Spleen (tissue), 11 donors: ENCODE measurements at regions not wholly inside any gene's neighbourhood (a gene's known extent, or its start where the extent isn't known, plus 50 kb on each side); places are given as distances from the start of the nearest gene placed in this dataset.

Experiments used
- DNase-seq: peaks from one replicate; pipeline ENCODE4 v3.0.0-alpha.2; 2020
- H3K27ac ChIP-seq, 8 donors: fragments of 200-600 bp; sonication (generic) in 7 of 8; 1 replicate in 4 of 8; 2 replicates in 4 of 8; pipeline versions ENCODE4 v1.5.0 to v1.8.0; 2016 to 2021; ENCODE audit warnings: inconsistent platforms in 4 of 8, mild to moderate bottlenecking in 4 of 8, moderate library complexity in 1 of 8
- H3K27me3 ChIP-seq, 7 donors: fragments of 200-600 bp; sonication (generic) in 6 of 7; replicated peaks in 1 of 7; 1 replicate in 4 of 7; 2 replicates in 3 of 7; pipeline versions ENCODE4 v1.5.0 to v1.8.0; 2016 to 2021; ENCODE audit warnings: inconsistent platforms in 3 of 7, mild to moderate bottlenecking in 1 of 7
- H3K36me3 ChIP-seq, 6 donors: fragments of 200-600 bp; sonication (generic) in 5 of 6; 1 replicate in 4 of 6; 2 replicates in 2 of 6; pipeline versions ENCODE4 v1.5.0 to v1.8.0; 2016 to 2021; ENCODE audit warnings: inconsistent platforms in 2 of 6
- H3K4me1 ChIP-seq, 6 donors: fragments of 200-600 bp; sonication (generic) in 5 of 6; 1 replicate in 3 of 6; 2 replicates in 3 of 6; pipeline versions ENCODE4 v1.5.0 to v1.8.0; 2016 to 2021; ENCODE audit warnings: inconsistent platforms in 3 of 6
- H3K4me3 ChIP-seq, 8 donors: fragments of 200-600 bp; sonication (generic) in 7 of 8; 1 replicate in 4 of 8; 2 replicates in 4 of 8; pipeline versions ENCODE4 v1.5.0 to v1.8.0; 2016 to 2021; ENCODE audit warnings: inconsistent platforms in 4 of 8, mild to moderate bottlenecking in 4 of 8, moderate library complexity in 2 of 8
- H3K9me3 ChIP-seq, 8 donors: fragments of 200-600 bp; sonication (generic) in 7 of 8; 1 replicate in 4 of 8; 2 replicates in 4 of 8; pipeline versions ENCODE4 v1.5.0 to v1.8.0; 2016 to 2021; ENCODE audit warnings: inconsistent platforms in 4 of 8
- CTCF ChIP-seq, 11 experiments: fragments of 200-600 bp in 7 of 11; fragments of 450-650 bp in 4 of 11; sonication (generic) in 4 of 11; IDR thresholded peaks in 8 of 11; conservative IDR thresholded peaks in 3 of 11; 1 replicate in 7 of 11; 2 replicates in 4 of 11; pipeline versions ENCODE4 v1.4.0 to v1.8.0; 2016 to 2021; ENCODE audit warnings: antibody characterized with exemption in 11 of 11, inconsistent platforms in 4 of 11, mild to moderate bottlenecking in 1 of 11
- POLR2A ChIP-seq, 3 donors: fragments of 450-650 bp; IDR thresholded peaks; one replicate each; pipeline ENCODE4 v1.5.1; 2017; ENCODE audit warnings: antibody characterized with exemption in 3 of 3, mild to moderate bottlenecking in 1 of 3
- POLR2AphosphoS5 ChIP-seq, 3 donors: sonication (generic); formaldehyde crosslinking; IDR thresholded peaks; one replicate each; pipeline ENCODE4 v1.5.1; 2017; ENCODE audit warnings: antibody characterized with exemption in 3 of 3
- WGBS, 5 donors: extraction: QIAGEN DNeasy Blood & Tissue Kit in 3 of 5; methylation state at CpG; one replicate each; pipeline versions ENCODE4 v1.1.5 to v1.1.7; 2013 to 2018; 5-methylcytosine and 5-hydroxymethylcytosine counted together
- intact Hi-C: fragments of 100-400 bp; cut with DNase I; formaldehyde crosslinking; loops from one replicate; pipeline ENCODE4 v1.15.0; 2023; ENCODE audit warnings: low total_unique reads
- donor health status: healthy with polysubstance abuse.
- donor health status: DM: no; HTN: no; CAD: no; lungs with moderate emphysema.
- donor health status: DM: no; HTN: no; CAD: no.
- donor health status: Bipolar disorder and iron deficiency.
- donor health status: healthy.
- donor health status: DM: no; HTN: no; CAD: no.
- donor health status: DM: yes; HTN: yes; CAD: no.

- Histone ChIP-seq H3K27ac (no peak overlapping the region), H3K9me3 (no peaks in the 10 kb centered on the region), H3K4me3 (no peak overlapping the region), H3K36me3 (no peaks in the 10 kb centered on the region), H3K27me3 (no peaks in the 10 kb centered on the region), H3K4me1 (no peaks in the 10 kb centered on the region)
- intact Hi-C loops: no loop called here
- WGBS, 5 donors: 53 to 82% (median 73%) methylated on average over 1 of the region's 1 CpG
- no peak for DNase-seq
- TF ChIP-seq POLR2AphosphoS5 (IDR thresholded peaks at IDR 0.05) (no peak), CTCF (IDR thresholded peaks at IDR 0.05 in 8 of 11, conservative IDR thresholded peaks at IDR 0.05 in 3 of 11) (no peak), POLR2A (IDR thresholded peaks at IDR 0.05) (no peak)
Measured at GRCh38 chr1:193960499-193960898, 774.1 kb upstream of the B3GALT2 start.

GRCh38 chr1:193960040-193960439, 773.6 kb upstream of the B3GALT2 start:
- H3K4me1 ChIP-seq: no peaks in the 10 kb centered on the region
- no peaks in the 10 kb centered on the region for H3K9me3 ChIP-seq
- H3K4me3 ChIP-seq: no peak overlapping the region
- no peaks in the 10 kb centered on the region for H3K36me3 ChIP-seq
- TF ChIP-seq POLR2AphosphoS5 (IDR thresholded peaks at IDR 0.05) (no peak), CTCF (IDR thresholded peaks at IDR 0.05 in 8 of 11, conservative IDR thresholded peaks at IDR 0.05 in 3 of 11) (no peak), POLR2A (IDR thresholded peaks at IDR 0.05) (no peak)
- no peaks in the 10 kb centered on the region for H3K27me3 ChIP-seq
- no peak for DNase-seq
- intact Hi-C loops: no loop called here
- no peak overlapping the region for H3K27ac ChIP-seq
- 83 to 93% (median 89%) methylated on average over 2 of the region's 2 CpGs for WGBS, 5 donors

GRCh38 chr1:193957556-193958095, 771.2 kb upstream of the B3GALT2 start:
- no peaks in the 10 kb centered on the region for H3K9me3 ChIP-seq
- DNase-seq: no peak
- TF ChIP-seq POLR2A (IDR thresholded peaks at IDR 0.05): no peak
- TF ChIP-seq CTCF (IDR thresholded peaks at IDR 0.05 in 8 of 11, conservative IDR thresholded peaks at IDR 0.05 in 3 of 11): no peak
- no peak for TF ChIP-seq POLR2AphosphoS5 (IDR thresholded peaks at IDR 0.05)
- H3K27me3 ChIP-seq: no peaks in the 10 kb centered on the region
- H3K36me3 ChIP-seq: no peaks in the 10 kb centered on the region
- no peak overlapping the region for H3K27ac ChIP-seq
- WGBS, 5 donors: 69 to 87% (median 81%) methylated on average over 6 to 7 of the region's 7 CpGs
- no peaks in the 10 kb centered on the region for H3K4me1 ChIP-seq
- intact Hi-C loops: no loop called here
- H3K4me3 ChIP-seq: no peak overlapping the region

GRCh38 chr1:193952778-193953374, 766.5 kb upstream of the B3GALT2 start:
- Histone ChIP-seq H3K27ac (no peak overlapping the region), H3K4me1 (no peaks in the 10 kb centered on the region), H3K4me3 (no peak overlapping the region), H3K27me3 (no peaks in the 10 kb centered on the region), H3K36me3 (no peaks in the 10 kb centered on the region), H3K9me3 (peaks cover 0 to 9% (median 0%) of the 10 kb centered on the region in 8 donors)
- intact Hi-C loops: no loop called here
- no peak for TF ChIP-seq POLR2A (IDR thresholded peaks at IDR 0.05)
- no peak for TF ChIP-seq CTCF (IDR thresholded peaks at IDR 0.05 in 8 of 11, conservative IDR thresholded peaks at IDR 0.05 in 3 of 11)
- TF ChIP-seq POLR2AphosphoS5 (IDR thresholded peaks at IDR 0.05): no peak
- 67 to 94% (median 87%) methylated on average over 1 of the region's 1 CpG for WGBS, 5 donors
- no peak for DNase-seq
